Neural cell (in vitro differentiated cells): ENCODE measurements at regions not wholly inside any gene's neighbourhood (a gene's known extent, or its start where the extent isn't known, plus 50 kb on each side); places are given as distances from the start of the nearest gene placed in this dataset.

Experiments
- H2AFZ ChIP-seq: fragments of 200-600, 300-800 bp; sonication (generic), shearing (Covaris generic); 2 replicates; pipeline ENCODE4 v1.6.0; 2014; ENCODE audit warnings: low read depth, mild to moderate bottlenecking, antibody characterized with exemption, low read length, moderate library complexity
- H3F3A ChIP-seq: fragments of 200-600 bp; shearing (Covaris generic); 2 replicates; pipeline ENCODE4 v1.6.1; 2016; ENCODE audit warnings: mild to moderate bottlenecking, moderate library complexity, mixed read lengths, antibody characterized with exemption, low read length; ENCODE audit not compliant: insufficient read depth, poor library complexity, severe bottlenecking
- H3K27ac ChIP-seq: fragments of 200-600, 300-800 bp; sonication (generic), shearing (Covaris generic); 2 replicates; pipeline ENCODE4 v1.5.1; 2014; ENCODE audit warnings: mild to moderate bottlenecking, low read length, moderate library complexity
- H3K27me3 ChIP-seq: fragments of 300-800, 200-600 bp; sonication (generic), shearing (Covaris generic); 2 replicates; pipeline ENCODE4 v1.6.0; 2014; ENCODE audit warnings: mild to moderate bottlenecking, low read depth, low read length, moderate library complexity; ENCODE audit not compliant: insufficient read depth
- H3K36me3 ChIP-seq: fragments of 300-800, 200-600 bp; sonication (generic), shearing (Covaris generic); 2 replicates; pipeline ENCODE4 v1.5.1; 2014; ENCODE audit warnings: mild to moderate bottlenecking, antibody characterized with exemption, low read length, moderate library complexity; ENCODE audit not compliant: insufficient read depth
- H3K4me2 ChIP-seq: fragments of 300-800, 200-600 bp; sonication (generic), shearing (Covaris generic); 2 replicates; pipeline ENCODE4 v1.6.0; 2014; ENCODE audit warnings: mild to moderate bottlenecking, low read length
- H3K4me3 ChIP-seq: fragments of 300-800, 200-600 bp; sonication (generic), shearing (Covaris generic); 2 replicates; pipeline ENCODE4 v1.5.1; 2014; ENCODE audit warnings: mild to moderate bottlenecking, low read length, moderate library complexity
- H3K79me2 ChIP-seq: fragments of 200-600 bp; shearing (Covaris generic); replicated peaks from 2 replicates; pipeline ENCODE4 v1.6.0; 2014; ENCODE audit warnings: mild to moderate bottlenecking, low read length, moderate library complexity; ENCODE audit not compliant: insufficient read depth
- H3K9ac ChIP-seq: fragments of 300-800, 200-600 bp; sonication (generic), shearing (Covaris generic); 2 replicates; pipeline ENCODE4 v1.6.1; 2016; ENCODE audit warnings: mild to moderate bottlenecking, low read length, mixed read lengths
- H3K9me2 ChIP-seq: fragments of 200-600 bp; shearing (Covaris generic); 2 replicates; pipeline ENCODE4 v1.6.1; 2016; ENCODE audit warnings: mild to moderate bottlenecking, low read length, mixed read lengths; ENCODE audit not compliant: insufficient read depth
- H3K9me3 ChIP-seq: fragments of 200-600, 300-800 bp; sonication (generic), shearing (Covaris generic); 2 replicates; pipeline ENCODE4 v1.6.1; 2016; ENCODE audit warnings: mild to moderate bottlenecking, mixed run types, low read length, moderate library complexity, mixed read lengths
- H4K20me1 ChIP-seq: fragments of 200-600 bp; shearing (Covaris generic); 2 replicates; pipeline ENCODE4 v1.6.1; 2016; ENCODE audit warnings: mild to moderate bottlenecking, mixed run types; ENCODE audit not compliant: insufficient read depth
- CTCF ChIP-seq: fragments of 450-650 bp; IDR thresholded peaks from 2 replicates; pipeline ENCODE4 v1.5.1; 2014; ENCODE audit warnings: antibody characterized with exemption, mild to moderate bottlenecking, moderate library complexity; ENCODE audit not compliant: poor library complexity, severe bottlenecking
- EP300 ChIP-seq: fragments of 450-650 bp; conservative IDR thresholded peaks from 2 replicates; pipeline ENCODE4 v1.6.1; 2014; ENCODE audit warnings: antibody characterized with exemption, mild to moderate bottlenecking, moderate library complexity; ENCODE audit not compliant: poor library complexity, severe bottlenecking
- EZH2 ChIP-seq: fragments of 200-600, 300-800 bp; shearing (Covaris generic), sonication (generic); IDR thresholded peaks from 2 replicates; pipeline ENCODE4 v1.6.1; 2014; ENCODE audit warnings: antibody characterized with exemption, low read length, borderline replicate concordance, mild to moderate bottlenecking; ENCODE audit not compliant: insufficient read depth, poor library complexity, severe bottlenecking
- MXI1 ChIP-seq: fragments of 450-650 bp; conservative IDR thresholded peaks from 2 replicates; pipeline ENCODE4 v1.6.1; 2014; ENCODE audit warnings: antibody characterized with exemption, mild to moderate bottlenecking; ENCODE audit not compliant: poor library complexity, severe bottlenecking
- POLR2AphosphoS5 ChIP-seq: IDR thresholded peaks from 2 replicates; pipeline ENCODE4 v1.6.1; 2012
- RAD21 ChIP-seq: fragments of 450-650 bp; conservative IDR thresholded peaks from 2 replicates; pipeline ENCODE4 v1.6.1; 2014; ENCODE audit warnings: antibody characterized with exemption, mild to moderate bottlenecking, moderate library complexity
- REST ChIP-seq: IDR thresholded peaks from 2 replicates; pipeline ENCODE4 v1.6.1; 2012; ENCODE audit warnings: borderline replicate concordance
- SMC3 ChIP-seq: fragments of 450-650 bp; conservative IDR thresholded peaks from 2 replicates; pipeline ENCODE4 v1.6.1; 2014; ENCODE audit warnings: antibody characterized with exemption, mild to moderate bottlenecking, moderate library complexity; ENCODE audit not compliant: poor library complexity
- TAF1 ChIP-seq: IDR thresholded peaks from 2 replicates; pipeline ENCODE4 v1.6.1; 2012; ENCODE audit warnings: low read depth

- H3F3A ChIP-seq, result no peaks in the 10 kb centered on the region
- H3K9ac ChIP-seq, result no peak overlapping the region
- no peaks in the 10 kb centered on the region for H3K79me2 ChIP-seq
- H3K27ac ChIP-seq, result no peak overlapping the region
- TF ChIP-seq POLR2AphosphoS5, result no peak
- TF ChIP-seq REST, result no peak
- no peak for TF ChIP-seq EP300
- no peak for TF ChIP-seq CTCF
- TF ChIP-seq SMC3, result no peak
- TF ChIP-seq RAD21, result no peak
- no peak for TF ChIP-seq MXI1
- no peak for TF ChIP-seq TAF1
- no peak for TF ChIP-seq EZH2
- H3K27me3 ChIP-seq, result no peaks in the 10 kb centered on the region
- no peaks in the 10 kb centered on the region for H4K20me1 ChIP-seq
- no peak overlapping the region for H3K4me2 ChIP-seq
- H3K9me3 ChIP-seq, result no peaks in the 10 kb centered on the region
- no peak overlapping the region for H2AFZ ChIP-seq
- H3K4me3 ChIP-seq, result no peak overlapping the region
- H3K36me3 ChIP-seq, result no peaks in the 10 kb centered on the region
- H3K9me2 ChIP-seq, result no peaks in the 10 kb centered on the region
Measured at GRCh38 chr6:1091900-1092299, 220.0 kb upstream of the FOXQ1 start.

DNA sequence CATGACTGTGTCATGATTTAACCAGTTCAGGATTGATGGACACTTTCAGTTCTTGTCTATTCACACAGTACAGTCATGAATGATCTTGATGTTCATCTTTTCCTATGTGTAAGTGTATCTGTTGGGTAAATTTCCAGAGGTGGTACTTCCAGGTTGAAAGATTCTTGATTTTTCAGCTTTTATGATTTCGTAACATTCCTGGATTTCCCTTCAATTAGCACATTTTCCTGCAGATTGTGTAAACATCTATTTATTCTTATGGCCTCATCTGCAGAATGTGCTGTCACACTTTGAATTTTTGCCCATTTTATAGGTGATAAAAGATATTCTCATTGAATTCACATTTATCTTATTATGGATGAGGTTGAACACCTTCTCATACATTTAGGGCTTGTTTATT, 222.0 kb upstream of the FOXQ1 start:
- H3K36me3 ChIP-seq, result no peaks in the 10 kb centered on the region
- no peaks in the 10 kb centered on the region for H3F3A ChIP-seq
- no peaks in the 10 kb centered on the region for H3K79me2 ChIP-seq
- H3K9ac ChIP-seq, result no peak overlapping the region
- no peaks in the 10 kb centered on the region for H3K9me3 ChIP-seq
- H3K4me3 ChIP-seq, result no peak overlapping the region
- no peaks in the 10 kb centered on the region for H3K9me2 ChIP-seq
- H3K27ac ChIP-seq, result no peak overlapping the region
- TF ChIP-seq CTCF (no peak), SMC3 (no peak), REST (no peak), EZH2 (no peak), EP300 (no peak), POLR2AphosphoS5 (no peak), RAD21 (no peak), MXI1 (no peak), TAF1 (no peak)
- H3K27me3 ChIP-seq, result no peaks in the 10 kb centered on the region
- H4K20me1 ChIP-seq, result no peaks in the 10 kb centered on the region
- no peak overlapping the region for H2AFZ ChIP-seq
- H3K4me2 ChIP-seq, result no peak overlapping the region
